Hepatocyte (in vitro differentiated cells): ENCODE measurements at regions not wholly inside any gene's neighbourhood (a gene's known extent, or its start where the extent isn't known, plus 50 kb on each side); places are given as distances from the start of the nearest gene placed in this dataset.

ENCODE experiments used
- DNase-seq: peaks from one replicate; pipeline ENCODE4 v3.0.0-alpha.2; 2016; ENCODE audit warnings: low spot score
- H2AFZ ChIP-seq: fragments of 200-600 bp; sonication (generic); 2 replicates; pipeline ENCODE4 v1.6.0; 2016; ENCODE audit warnings: antibody characterized with exemption, mild to moderate bottlenecking
- H3K27ac ChIP-seq: fragments of 200-600 bp; sonication (generic); 2 replicates; pipeline ENCODE4 v1.5.1; 2016; ENCODE audit warnings: mild to moderate bottlenecking
- H3K27me3 ChIP-seq: fragments of 200-600 bp; sonication (generic); 2 replicates; pipeline ENCODE4 v1.6.1; 2016
- H3K36me3 ChIP-seq: fragments of 200-600 bp; sonication (generic); replicated peaks from 2 replicates; pipeline ENCODE4 v1.5.1; 2016; ENCODE audit warnings: low read depth; ENCODE audit not compliant: insufficient read depth
- H3K4me1 ChIP-seq: fragments of 200-600 bp; sonication (generic); 2 replicates; pipeline ENCODE4 v1.5.1; 2016; ENCODE audit warnings: mild to moderate bottlenecking, moderate library complexity; ENCODE audit not compliant: insufficient read depth
- H3K4me2 ChIP-seq: fragments of 200-600 bp; sonication (generic); 2 replicates; pipeline ENCODE4 v1.6.0; 2016
- H3K4me3 ChIP-seq: fragments of 200-600 bp; sonication (generic); 2 replicates; pipeline ENCODE4 v1.5.1; 2016; ENCODE audit warnings: mild to moderate bottlenecking
- H3K79me2 ChIP-seq: fragments of 200-600 bp; sonication (generic); 2 replicates; pipeline ENCODE4 v1.6.0; 2017; ENCODE audit warnings: mild to moderate bottlenecking
- H3K9me2 ChIP-seq: fragments of 200-600 bp; sonication (generic); replicated peaks from 2 replicates; pipeline ENCODE4 v1.6.0; 2017; ENCODE audit warnings: mild to moderate bottlenecking; ENCODE audit not compliant: insufficient read depth
- H3K9me3 ChIP-seq: fragments of 200-600 bp; sonication (generic); 2 replicates; pipeline ENCODE4 v1.5.1; 2016; ENCODE audit warnings: low read depth, mild to moderate bottlenecking
- H4K20me1 ChIP-seq: fragments of 200-600 bp; sonication (generic); 2 replicates; pipeline ENCODE4 v1.6.0; 2016; ENCODE audit warnings: mild to moderate bottlenecking; ENCODE audit not compliant: insufficient read depth, poor library complexity, severe bottlenecking
- EZH2 ChIP-seq: fragments of 200-600 bp; sonication (generic); IDR thresholded peaks from 2 replicates; pipeline ENCODE4 v1.6.1; 2016; ENCODE audit warnings: antibody characterized with exemption, mild to moderate bottlenecking, borderline replicate concordance
- EZH2phosphoT487 ChIP-seq: fragments of 200-600 bp; sonication (generic); IDR thresholded peaks from one replicate; pipeline ENCODE4 v1.6.1; 2018; ENCODE audit warnings: antibody characterized with exemption, mild to moderate bottlenecking, low read depth, moderate library complexity; ENCODE audit not compliant: unreplicated experiment, severe bottlenecking
- WGBS: methylation state at CpG from one replicate; pipeline ENCODE4 v1.1.6; 2016; ENCODE audit warnings: low lambda C conversion rate; ENCODE audit errors: missing lambda C conversion rate; 5-methylcytosine and 5-hydroxymethylcytosine counted together
- TF ChIP-seq, protein P1 (sequence below): fragments of 200-600 bp; sonication (generic); IDR thresholded peaks from 2 replicates; pipeline ENCODE4 v1.5.1; 2016; ENCODE audit warnings: antibody characterized with exemption, mild to moderate bottlenecking; ENCODE audit not compliant: poor library complexity

DNA sequence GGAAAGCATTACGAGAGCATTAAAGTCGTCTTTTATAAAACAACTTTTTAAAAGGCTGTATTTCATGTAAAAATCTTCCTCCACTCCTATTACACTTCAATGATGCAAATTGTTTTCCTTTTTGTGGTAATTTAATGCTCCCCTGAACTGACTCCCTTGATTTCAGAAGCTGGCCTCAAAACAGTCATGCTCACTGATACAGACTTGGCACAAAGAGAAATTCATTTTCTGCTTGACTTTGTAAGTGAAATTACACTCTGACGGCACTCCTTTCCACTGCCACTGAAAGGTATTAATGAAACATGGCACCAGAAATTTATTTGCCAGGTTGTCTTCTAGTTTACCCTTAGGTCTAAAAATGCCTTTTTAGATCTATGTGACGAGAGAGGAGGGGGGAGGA, 215.5 kb downstream of the LRRC3B start:
- Histone ChIP-seq H3K4me1 (no peaks in the 10 kb centered on the region), H2AFZ (no peak overlapping the region), H3K36me3 (no peaks in the 10 kb centered on the region), H3K9me3 (no peaks in the 10 kb centered on the region), H4K20me1 (no peaks in the 10 kb centered on the region), H3K4me2 (no peak overlapping the region), H3K4me3 (no peak overlapping the region), H3K27ac (no peak overlapping the region), H3K9me2 (no peaks in the 10 kb centered on the region), H3K79me2 (no peaks in the 10 kb centered on the region), H3K27me3 (no peaks in the 10 kb centered on the region)
- no peak for DNase-seq
- TF ChIP-seq, protein P1, sequence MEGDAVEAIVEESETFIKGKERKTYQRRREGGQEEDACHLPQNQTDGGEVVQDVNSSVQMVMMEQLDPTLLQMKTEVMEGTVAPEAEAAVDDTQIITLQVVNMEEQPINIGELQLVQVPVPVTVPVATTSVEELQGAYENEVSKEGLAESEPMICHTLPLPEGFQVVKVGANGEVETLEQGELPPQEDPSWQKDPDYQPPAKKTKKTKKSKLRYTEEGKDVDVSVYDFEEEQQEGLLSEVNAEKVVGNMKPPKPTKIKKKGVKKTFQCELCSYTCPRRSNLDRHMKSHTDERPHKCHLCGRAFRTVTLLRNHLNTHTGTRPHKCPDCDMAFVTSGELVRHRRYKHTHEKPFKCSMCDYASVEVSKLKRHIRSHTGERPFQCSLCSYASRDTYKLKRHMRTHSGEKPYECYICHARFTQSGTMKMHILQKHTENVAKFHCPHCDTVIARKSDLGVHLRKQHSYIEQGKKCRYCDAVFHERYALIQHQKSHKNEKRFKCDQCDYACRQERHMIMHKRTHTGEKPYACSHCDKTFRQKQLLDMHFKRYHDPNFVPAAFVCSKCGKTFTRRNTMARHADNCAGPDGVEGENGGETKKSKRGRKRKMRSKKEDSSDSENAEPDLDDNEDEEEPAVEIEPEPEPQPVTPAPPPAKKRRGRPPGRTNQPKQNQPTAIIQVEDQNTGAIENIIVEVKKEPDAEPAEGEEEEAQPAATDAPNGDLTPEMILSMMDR = no peak
- TF ChIP-seq EZH2phosphoT487 = no peak
- TF ChIP-seq EZH2 = no peak
- WGBS = 61% methylated on average over 4 of the region's 4 CpGs

DNA sequence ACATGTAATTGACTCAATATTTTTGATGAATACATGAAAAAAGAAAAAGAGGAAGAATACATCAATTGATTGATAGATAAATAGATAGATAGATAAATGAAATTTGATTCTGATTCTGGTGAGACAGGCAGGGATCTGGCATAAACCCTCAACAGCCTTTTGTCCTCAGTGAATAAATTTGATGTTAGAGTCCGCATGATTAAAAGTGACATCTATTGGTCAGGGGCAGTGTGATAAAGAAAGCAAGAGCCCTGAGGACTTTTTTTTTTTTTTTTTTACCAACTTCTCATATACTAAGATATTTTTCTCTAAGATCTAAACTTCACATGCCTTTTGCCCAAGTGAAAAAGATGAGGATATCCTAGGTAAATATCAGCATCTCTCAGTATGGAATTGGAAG, 216.4 kb downstream of the LRRC3B start:
- 100% methylated on average over 1 of the region's 1 CpG for WGBS
- Histone ChIP-seq H3K27me3 (no peaks in the 10 kb centered on the region), H3K79me2 (no peaks in the 10 kb centered on the region), H3K36me3 (no peaks in the 10 kb centered on the region), H4K20me1 (no peaks in the 10 kb centered on the region), H3K4me3 (no peak overlapping the region), H3K27ac (no peak overlapping the region), H2AFZ (no peak overlapping the region), H3K4me2 (no peak overlapping the region), H3K4me1 (no peaks in the 10 kb centered on the region), H3K9me2 (no peaks in the 10 kb centered on the region), H3K9me3 (no peaks in the 10 kb centered on the region)
- TF ChIP-seq EZH2 = no peak
- TF ChIP-seq EZH2phosphoT487 = no peak
- TF ChIP-seq, protein P1 = no peak
- no peak for DNase-seq

DNA sequence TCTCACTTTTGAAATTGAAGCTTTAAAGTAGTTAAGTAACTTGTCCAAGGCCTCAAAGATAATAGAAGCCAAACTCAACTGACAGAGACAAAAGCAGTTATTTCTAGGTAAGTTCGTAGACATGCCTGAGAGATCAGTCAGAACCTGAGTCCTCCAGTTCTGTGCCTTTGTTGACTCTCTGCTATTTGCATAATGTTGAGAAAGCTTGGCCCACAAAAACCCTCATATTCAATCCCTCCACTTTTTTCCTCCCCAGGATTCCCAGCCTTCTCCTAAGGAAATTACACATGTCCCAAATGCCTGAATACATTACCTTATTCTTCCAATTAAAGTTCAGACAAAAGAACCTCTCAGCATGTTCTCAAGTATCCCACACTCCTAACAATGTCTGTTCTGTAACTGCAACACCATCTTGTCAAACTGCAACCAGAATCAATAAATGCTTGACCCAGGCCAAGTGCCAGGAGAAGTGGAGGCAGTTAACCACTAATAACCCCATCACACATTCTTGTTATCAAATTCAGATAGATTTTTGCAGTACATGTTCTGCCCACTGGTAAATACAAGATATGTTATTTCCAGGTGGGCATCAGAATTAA, 217.8 kb downstream of the LRRC3B start:
- Histone ChIP-seq H2AFZ (no peak overlapping the region), H4K20me1 (no peaks in the 10 kb centered on the region), H3K27ac (no peak overlapping the region), H3K27me3 (no peaks in the 10 kb centered on the region), H3K79me2 (no peaks in the 10 kb centered on the region), H3K36me3 (no peaks in the 10 kb centered on the region), H3K9me3 (no peaks in the 10 kb centered on the region), H3K9me2 (no peaks in the 10 kb centered on the region), H3K4me3 (no peak overlapping the region), H3K4me2 (no peak overlapping the region), H3K4me1 (no peaks in the 10 kb centered on the region)
- WGBS = 39% methylated on average over 1 of the region's 1 CpG
- no peak for DNase-seq
- TF ChIP-seq, protein P1 = no peak
- TF ChIP-seq EZH2phosphoT487 (no peak), EZH2 (no peak)
